Heart left ventricle (tissue), 13 donors: ENCODE measurements at regions not wholly inside any gene's neighbourhood (a gene's known extent, or its start where the extent isn't known, plus 50 kb on each side); places are given as distances from the start of the nearest gene placed in this dataset.

Source experiments
- CTCF ChIP-seq, 12 donors: fragments of 200-600 bp; sonication (generic) in 4 of 12; IDR thresholded peaks; one replicate each; pipeline versions ENCODE4 v1.5.0 to v1.8.0; 2018 to 2022; ENCODE audit warnings: antibody characterized with exemption in 12 of 12, mild to moderate bottlenecking in 5 of 12
- POLR2A ChIP-seq, 2 donors: fragments of 450-650 bp; IDR thresholded peaks; one replicate each; pipeline ENCODE4 v1.6.1; 2017; ENCODE audit warnings: antibody characterized with exemption in 2 of 2, mild to moderate bottlenecking in 2 of 2, moderate library complexity in 2 of 2
- donor health status: ischemic (EF 13 %, LVEDD 7.1; RV severe dilation, severe dysfunction).
- donor health status: DM: no; HTN: yes; CAD: no.
- donor health status: DM: no; HTN: no; CAD: no.
- donor health status: ischemic (EF 25% LVEDD 6.9; RV normal size, moderate dysfunction).
- donor health status: ischemic (EF 25% LVEDD 5.7; RV mildly dilated, moderate dysfunction).
- donor health status: ischemic (EF 35%, LVEDD 5.7; RV mildly dilated, moderate dysfunction).
- donor health status: nonischemic (EF 11% LVEDD 7.7; RV severe dilation, severe dysfunction).
- donor health status: DM: yes; HTN: yes; CAD: no.
- donor health status: PGD.
- donor health status: ischemic (EF 29% LVEDD 5.4; RV normal size, mild dysfunction).
- donor health status: nonischemic (EF 23%, LVEDD 6.1; RV moderate dilation, normal function).

- TF ChIP-seq CTCF (IDR thresholded peaks at IDR 0.05) (no peak), POLR2A (IDR thresholded peaks at IDR 0.05) (no peak)
These were observed 262.8 kb downstream of the FOXO1 start for GRCh38 chr13:40403509-40404241.
